Liver (tissue), 8 donors: ENCODE measurements at regions not wholly inside any gene's neighbourhood (a gene's known extent, or its start where the extent isn't known, plus 50 kb on each side); places are given as distances from the start of the nearest gene placed in this dataset.
"Not testable (repeated sequence)": the region's sequence is repeated elsewhere in the genome, so short reads cannot be mapped to it uniquely, and the experiment has no call there.

Experiments used
- DNase-seq: peaks from one replicate; pipeline ENCODE4 v3.0.0-alpha.2; 2017; ENCODE audit warnings: low spot score
- H3K27ac ChIP-seq, 2 donors: one replicate each; pipeline ENCODE4 v1.7.0; 2013; ENCODE audit warnings: inconsistent platforms in 2 of 2, low read length in 2 of 2, control low read depth in 1 of 2, low read depth in 1 of 2, mild to moderate bottlenecking in 1 of 2
- H3K27me3 ChIP-seq, 4 donors: one replicate each; pipeline versions ENCODE4 v1.6.1 to v1.7.0; 2013; ENCODE audit warnings: low read length in 3 of 4, inconsistent platforms in 1 of 4, mild to moderate bottlenecking in 1 of 4, moderate library complexity in 1 of 4; ENCODE audit not compliant: control insufficient read depth in 4 of 4, insufficient read depth in 4 of 4
- H3K36me3 ChIP-seq, 4 donors: one replicate each; pipeline versions ENCODE4 v1.6.1 to v1.7.0; 2013; ENCODE audit warnings: low read length in 3 of 4, mild to moderate bottlenecking in 3 of 4, low read depth in 1 of 4, moderate library complexity in 1 of 4; ENCODE audit not compliant: control insufficient read depth in 4 of 4, insufficient read depth in 3 of 4
- H3K4me1 ChIP-seq, 4 donors: one replicate each; pipeline versions ENCODE4 v1.6.1 to v1.7.0; 2013; ENCODE audit warnings: low read length in 3 of 4, mild to moderate bottlenecking in 3 of 4, moderate library complexity in 1 of 4; ENCODE audit not compliant: control insufficient read depth in 4 of 4, insufficient read depth in 4 of 4
- H3K4me3 ChIP-seq, 3 donors: one replicate each; pipeline versions ENCODE4 v1.6.1 to v1.7.0; 2013; ENCODE audit warnings: low read length in 3 of 3, control low read depth in 1 of 3, low read depth in 1 of 3, mild to moderate bottlenecking in 1 of 3
- H3K9ac ChIP-seq, 2 donors: one replicate each; pipeline ENCODE4 v1.7.0; 2013; ENCODE audit warnings: low read length in 2 of 2, mild to moderate bottlenecking in 2 of 2, moderate library complexity in 2 of 2, control low read depth in 1 of 2, low read depth in 1 of 2
- H3K9me3 ChIP-seq, 4 donors: one replicate each; pipeline versions ENCODE4 v1.6.1 to v1.7.0; 2013; ENCODE audit warnings: low read length in 3 of 4; ENCODE audit not compliant: control insufficient read depth in 4 of 4
- ATF3 ChIP-seq: IDR thresholded peaks from 2 replicates; pipeline ENCODE4 v1.6.1; 2016; ENCODE audit warnings: antibody characterized with exemption
- CTCF ChIP-seq: fragments of 150-350 bp; IDR thresholded peaks from 2 replicates; pipeline ENCODE4 v1.5.1; 2017; ENCODE audit warnings: improper control_type of control experiment, low read depth, low read length; ENCODE audit not compliant: missing input control
- EGR1 ChIP-seq, 2 donors: IDR thresholded peaks; 2 replicates each; pipeline ENCODE4 v1.6.1; 2016 to 2018; ENCODE audit warnings: antibody characterized with exemption in 2 of 2, low read depth in 2 of 2
- GABPA ChIP-seq, 2 donors: IDR thresholded peaks in 1 of 2; conservative IDR thresholded peaks in 1 of 2; 2 replicates each; pipeline ENCODE4 v1.6.1; 2016; ENCODE audit warnings: antibody characterized with exemption in 2 of 2, mild to moderate bottlenecking in 1 of 2, moderate library complexity in 1 of 2
- HNF4A ChIP-seq, 2 donors: conservative IDR thresholded peaks; 2 replicates each; pipeline ENCODE4 v1.6.1; 2016; ENCODE audit warnings: antibody characterized with exemption in 2 of 2, mild to moderate bottlenecking in 2 of 2
- JUND ChIP-seq, 2 donors: IDR thresholded peaks; 2 replicates each; pipeline ENCODE4 v1.6.1; 2016; ENCODE audit warnings: antibody characterized with exemption in 2 of 2
- MAX ChIP-seq: IDR thresholded peaks from 2 replicates; pipeline ENCODE4 v1.6.1; 2016; ENCODE audit warnings: antibody characterized with exemption
- REST ChIP-seq: IDR thresholded peaks from 2 replicates; pipeline ENCODE4 v1.6.1; 2016; ENCODE audit warnings: antibody characterized with exemption, mild to moderate bottlenecking
- RXRA ChIP-seq, 2 donors: IDR thresholded peaks; 2 replicates each; pipeline ENCODE4 v1.6.1; 2017 to 2018; ENCODE audit warnings: antibody characterized with exemption in 2 of 2, mild to moderate bottlenecking in 1 of 2
- YY1 ChIP-seq: IDR thresholded peaks from 2 replicates; pipeline ENCODE4 v1.6.1; 2016; ENCODE audit warnings: antibody characterized with exemption, mild to moderate bottlenecking
- ZBTB33 ChIP-seq: IDR thresholded peaks from 2 replicates; pipeline ENCODE4 v1.6.1; 2016; ENCODE audit warnings: antibody characterized with exemption
- WGBS: extraction: QIAGEN DNeasy Blood & Tissue Kit; methylation state at CpG from one replicate; pipeline ENCODE4 v1.1.7; 2013; 5-methylcytosine and 5-hydroxymethylcytosine counted together
- donor health status: healthy.
- donor health status: healthy.
- donor health status: healthy.
- donor health status: healthy.
- donor health status: healthy.

- DNase-seq, H3K27ac ChIP-seq, H3K4me3 ChIP-seq, H3K27me3 ChIP-seq, H3K9ac ChIP-seq, H3K9me3 ChIP-seq, H3K4me1 ChIP-seq, H3K36me3 ChIP-seq: not testable (repeated sequence)
- WGBS: 93% methylated on average over 6 of the region's 6 CpGs
These were observed 52.6 kb upstream of the KIF26B start for GRCh38 chr1:245102149-245102548.

GRCh38 chr1:245099401-245099800 is 55.4 kb upstream of the KIF26B start:
- Histone ChIP-seq H3K27ac (no peak overlapping the region), H3K9ac (no peak overlapping the region), H3K27me3 (no peaks in the 10 kb centered on the region), H3K4me1 (peaks cover 0 to 8% (median 5%) of the 10 kb centered on the region in 4 donors), H3K4me3 (no peak overlapping the region), H3K9me3 (no peaks in the 10 kb centered on the region), H3K36me3 (no peaks in the 10 kb centered on the region)
- TF ChIP-seq REST: no peak
- TF ChIP-seq EGR1 (IDR thresholded peaks at IDR 0.05; ENCODE audit: low read depth in 2 of 2): no peak
- TF ChIP-seq ATF3: no peak
- no peak for TF ChIP-seq CTCF
- TF ChIP-seq ZBTB33: no peak
- no peak for TF ChIP-seq MAX
- TF ChIP-seq GABPA (IDR thresholded peaks at IDR 0.05 in 1 of 2, conservative IDR thresholded peaks at IDR 0.05 in 1 of 2): no peak
- DNase-seq: no peak
- 92% methylated on average over 8 of the region's 8 CpGs for WGBS

- WGBS: 97% methylated on average over 6 of the region's 6 CpGs
- no peak for TF ChIP-seq EGR1 (IDR thresholded peaks at IDR 0.05; ENCODE audit: low read depth in 2 of 2)
- TF ChIP-seq REST: no peak
- TF ChIP-seq YY1: no peak
- no peak for TF ChIP-seq GABPA (IDR thresholded peaks at IDR 0.05 in 1 of 2, conservative IDR thresholded peaks at IDR 0.05 in 1 of 2)
- no peak for TF ChIP-seq MAX
- TF ChIP-seq ZBTB33: no peak
- TF ChIP-seq RXRA (IDR thresholded peaks at IDR 0.05): no peak
- TF ChIP-seq HNF4A (conservative IDR thresholded peaks at IDR 0.05): no peak
- no peak for TF ChIP-seq ATF3
- TF ChIP-seq JUND (IDR thresholded peaks at IDR 0.05): no peak
These were observed 55.9 kb upstream of the KIF26B start for GRCh38 chr1:245098924-245099323.

More at GRCh38 chr1:245098924-245099323, 55.9 kb upstream of the KIF26B start:
- Histone ChIP-seq H3K4me1 (peaks cover 0 to 8% (median 5%) of the 10 kb centered on the region in 4 donors), H3K9ac (no peak overlapping the region), H3K27me3 (no peaks in the 10 kb centered on the region), H3K9me3 (no peaks in the 10 kb centered on the region), H3K4me3 (no peak overlapping the region), H3K27ac (no peak overlapping the region), H3K36me3 (no peaks in the 10 kb centered on the region)
- DNase-seq: no peak
